Keratinocyte (primary cell): ENCODE measurements at regions not wholly inside any gene's neighbourhood (a gene's known extent, or its start where the extent isn't known, plus 50 kb on each side); places are given as distances from the start of the nearest gene placed in this dataset.

Source experiments
- DNase-seq: peaks from one replicate; pipeline ENCODE4 v3.0.0-alpha.2; 2011; ENCODE audit warnings: low read depth, missing footprints, low spot score
- FAIRE-seq: peaks from 2 replicates; lab custom pipeline; 2011; peaks lifted over from hg19 to GRCh38; lab: Jason Lieb, UNC
- H2AFZ ChIP-seq: 2 replicates; pipeline ENCODE4 v1.6.0; 2012; ENCODE audit warnings: low read length, control low read depth, inconsistent platforms; ENCODE audit not compliant: control insufficient read depth
- H3K27ac ChIP-seq: 2 replicates; pipeline ENCODE4 v1.5.1; 2011; ENCODE audit warnings: low read length; ENCODE audit not compliant: control insufficient read depth, insufficient read depth
- H3K27me3 ChIP-seq: 3 replicates; pipeline ENCODE4 v1.6.0; 2011; ENCODE audit warnings: low read length; ENCODE audit not compliant: control insufficient read depth, insufficient read depth; ENCODE audit errors: extremely low read depth
- H3K36me3 ChIP-seq, 2 experiments: 2 replicates in 1 of 2; 3 replicates in 1 of 2; pipeline ENCODE4 v1.5.1; 2011; ENCODE audit warnings: low read length in 2 of 2, mild to moderate bottlenecking in 1 of 2; ENCODE audit not compliant: control insufficient read depth in 2 of 2, insufficient read depth in 2 of 2; ENCODE audit errors: extremely low read depth in 1 of 2
- H3K4me1 ChIP-seq: 3 replicates; pipeline ENCODE4 v1.5.1; 2011; ENCODE audit warnings: low read length; ENCODE audit not compliant: control insufficient read depth, insufficient read depth; ENCODE audit errors: extremely low read depth
- H3K4me2 ChIP-seq: 3 replicates; pipeline ENCODE4 v1.6.0; 2011; ENCODE audit warnings: low read depth, low read length; ENCODE audit not compliant: control insufficient read depth, insufficient read depth; ENCODE audit errors: extremely low read depth
- H3K4me3 ChIP-seq, 3 experiments: fragments of 200-600 bp in 1 of 3; sonication (generic) in 1 of 3; 2 replicates in 2 of 3; 3 replicates in 1 of 3; pipeline ENCODE4 v1.5.1; 2011 to 2016; ENCODE audit warnings: low read length in 3 of 3, mild to moderate bottlenecking in 3 of 3, control low read depth in 2 of 3, inconsistent platforms in 1 of 3, low read depth in 1 of 3, mixed read lengths in 1 of 3, mixed run types in 1 of 3, moderate library complexity in 1 of 3; ENCODE audit not compliant: control insufficient read depth in 2 of 3, insufficient read depth in 2 of 3; ENCODE audit errors: extremely low read depth in 1 of 3
- H3K79me2 ChIP-seq: 2 replicates; pipeline ENCODE4 v1.6.0; 2012; ENCODE audit warnings: low read length; ENCODE audit not compliant: control insufficient read depth, insufficient read depth
- H3K9ac ChIP-seq: 3 replicates; pipeline ENCODE4 v1.6.0; 2011; ENCODE audit warnings: low read length; ENCODE audit not compliant: control insufficient read depth, insufficient read depth; ENCODE audit errors: extremely low read depth
- H3K9me1 ChIP-seq: 3 replicates; pipeline ENCODE4 v1.6.0; 2011; ENCODE audit warnings: low read length; ENCODE audit not compliant: control insufficient read depth, insufficient read depth; ENCODE audit errors: extremely low read depth
- H3K9me3 ChIP-seq: 2 replicates; pipeline ENCODE4 v1.5.1; 2012; ENCODE audit warnings: low read depth, low read length; ENCODE audit not compliant: control insufficient read depth
- H4K20me1 ChIP-seq: 3 replicates; pipeline ENCODE4 v1.6.0; 2011; ENCODE audit warnings: low read length; ENCODE audit not compliant: control insufficient read depth, insufficient read depth; ENCODE audit errors: extremely low read depth
- EZH2 ChIP-seq: IDR thresholded peaks from one replicate; pipeline ENCODE4 v1.6.1; 2012; ENCODE audit warnings: inconsistent platforms, mild to moderate bottlenecking, low read length, moderate library complexity
- dilution Hi-C: fragments of 300-500 bp; cut with MboI; formaldehyde crosslinking; loops from one replicate; pipeline ENCODE4 v1.7.0; 2020; ENCODE audit warnings: low sequenced_read_pairs; ENCODE audit not compliant: extremely low pct_ligation_motif_present
- TF ChIP-seq, protein P1 (sequence below), 3 experiments: IDR thresholded peaks in 1 of 3; conservative IDR thresholded peaks in 1 of 3; optimal IDR thresholded peaks in 1 of 3; 2 replicates in 2 of 3; 3 replicates in 1 of 3; pipeline versions ENCODE3 to v1.5.1; 2011; ENCODE audit warnings: low read length in 3 of 3, mild to moderate bottlenecking in 3 of 3, moderate library complexity in 2 of 3, control low read depth in 1 of 3, inconsistent platforms in 1 of 3; ENCODE audit not compliant: insufficient read depth in 2 of 3; ENCODE audit errors: extremely low read depth in 1 of 3

DNA sequence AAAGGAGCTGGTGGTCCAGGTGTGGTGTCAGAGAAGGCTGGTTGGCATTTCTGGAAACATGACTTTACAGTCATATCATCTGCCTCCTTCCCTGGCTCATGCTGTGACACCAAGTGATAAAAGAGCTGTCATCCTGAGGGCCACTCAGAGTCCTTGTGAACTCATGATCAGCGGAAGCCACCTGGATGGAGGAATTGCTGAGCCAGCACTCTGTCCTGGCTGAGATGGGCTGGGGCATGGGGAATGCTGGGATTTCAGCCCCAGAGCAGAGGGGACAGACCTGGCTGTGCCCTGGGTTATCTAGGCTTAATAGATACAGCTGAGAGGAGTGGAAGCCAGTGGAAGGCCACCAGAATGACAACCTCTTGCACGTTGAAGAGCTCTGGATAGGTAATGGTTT, 214.3 kb downstream of the DHX35 start:
- H3K4me1 ChIP-seq: no peaks in the 10 kb centered on the region
- no peak for FAIRE-seq
- H3K4me2 ChIP-seq: no peak overlapping the region
- no peaks in the 10 kb centered on the region for H3K9me1 ChIP-seq
- no peak overlapping the region for H3K9ac ChIP-seq
- dilution Hi-C loops: no loop called here
- DNase-seq: no peak
- H3K4me3 ChIP-seq: no peak overlapping the region
- TF ChIP-seq, protein P1, sequence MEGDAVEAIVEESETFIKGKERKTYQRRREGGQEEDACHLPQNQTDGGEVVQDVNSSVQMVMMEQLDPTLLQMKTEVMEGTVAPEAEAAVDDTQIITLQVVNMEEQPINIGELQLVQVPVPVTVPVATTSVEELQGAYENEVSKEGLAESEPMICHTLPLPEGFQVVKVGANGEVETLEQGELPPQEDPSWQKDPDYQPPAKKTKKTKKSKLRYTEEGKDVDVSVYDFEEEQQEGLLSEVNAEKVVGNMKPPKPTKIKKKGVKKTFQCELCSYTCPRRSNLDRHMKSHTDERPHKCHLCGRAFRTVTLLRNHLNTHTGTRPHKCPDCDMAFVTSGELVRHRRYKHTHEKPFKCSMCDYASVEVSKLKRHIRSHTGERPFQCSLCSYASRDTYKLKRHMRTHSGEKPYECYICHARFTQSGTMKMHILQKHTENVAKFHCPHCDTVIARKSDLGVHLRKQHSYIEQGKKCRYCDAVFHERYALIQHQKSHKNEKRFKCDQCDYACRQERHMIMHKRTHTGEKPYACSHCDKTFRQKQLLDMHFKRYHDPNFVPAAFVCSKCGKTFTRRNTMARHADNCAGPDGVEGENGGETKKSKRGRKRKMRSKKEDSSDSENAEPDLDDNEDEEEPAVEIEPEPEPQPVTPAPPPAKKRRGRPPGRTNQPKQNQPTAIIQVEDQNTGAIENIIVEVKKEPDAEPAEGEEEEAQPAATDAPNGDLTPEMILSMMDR (optimal IDR thresholded peaks at IDR 0.05 in 1 of 3, IDR thresholded peaks at IDR 0.05 in 1 of 3, conservative IDR thresholded peaks at IDR 0.05 in 1 of 3; ENCODE audit: extremely low read depth in 1 of 3, insufficient read depth in 2 of 3, low read length in 3 of 3): no peak
- H3K36me3 ChIP-seq: no peaks in the 10 kb centered on the region
- H3K9me3 ChIP-seq: no peaks in the 10 kb centered on the region
- no peak overlapping the region for H2AFZ ChIP-seq
- no peaks in the 10 kb centered on the region for H4K20me1 ChIP-seq
- H3K79me2 ChIP-seq: no peaks in the 10 kb centered on the region
- no peaks in the 10 kb centered on the region for H3K27me3 ChIP-seq
- H3K27ac ChIP-seq: no peak overlapping the region

- TF ChIP-seq, protein P1 (optimal IDR thresholded peaks at IDR 0.05 in 1 of 3, IDR thresholded peaks at IDR 0.05 in 1 of 3, conservative IDR thresholded peaks at IDR 0.05 in 1 of 3; ENCODE audit: extremely low read depth in 1 of 3, insufficient read depth in 2 of 3, low read length in 3 of 3): no peak
- no peak for TF ChIP-seq EZH2
- Histone ChIP-seq H3K4me2 (no peak overlapping the region), H3K9me1 (no peaks in the 10 kb centered on the region), H3K79me2 (no peaks in the 10 kb centered on the region), H4K20me1 (no peaks in the 10 kb centered on the region), H3K4me1 (no peaks in the 10 kb centered on the region), H3K9ac (no peak overlapping the region), H3K4me3 (no peak overlapping the region), H3K27me3 (no peaks in the 10 kb centered on the region), H3K36me3 (no peaks in the 10 kb centered on the region), H2AFZ (no peak overlapping the region), H3K27ac (no peak overlapping the region), H3K9me3 (no peaks in the 10 kb centered on the region)
- FAIRE-seq: no peak
- DNase-seq: no peak
- dilution Hi-C loops: no loop called here
Measured at GRCh38 chr20:39170896-39171463, 208.8 kb downstream of the DHX35 start.
